H1 (cell line): ENCODE measurements at regions not wholly inside any gene's neighbourhood (a gene's known extent, or its start where the extent isn't known, plus 50 kb on each side); places are given as distances from the start of the nearest gene placed in this dataset.

Experiments
- CTCF ChIA-PET: fragments of 300-600 bp; sonication (Branson Sonifier 250); formaldehyde crosslinking; loops from one replicate; lab custom pipeline; 2021; ENCODE audit not compliant: partially characterized antibody; lab: Charles Lee
- POLR2A ChIA-PET: fragments of 300-600 bp; sonication (Branson Sonifier 250); formaldehyde crosslinking; loops from one replicate; lab custom pipeline; 2021; ENCODE audit warnings: inconsistent platforms; ENCODE audit not compliant: partially characterized antibody; lab: Charles Lee
- DNase-seq, 2 experiments: peaks; one replicate each; pipeline versions ENCODE4 v3.0.0 to v3.0.0-alpha.2; 2010 to 2022; ENCODE audit warnings: low spot score in 2 of 2, low read depth in 1 of 2, mixed read lengths in 1 of 2
- FAIRE-seq: peaks from 2 replicates; lab custom pipeline; 2011; peaks lifted over from hg19 to GRCh38; lab: Jason Lieb, UNC
- H2AFZ ChIP-seq: 2 replicates; pipeline ENCODE4 v1.8.1; 2012; ENCODE audit warnings: low read length, inconsistent platforms
- H2AK5ac ChIP-seq: 2 replicates; pipeline ENCODE4 v1.6.1; 2013; ENCODE audit warnings: low read depth, low read length
- H2BK120ac ChIP-seq: replicated peaks from 2 replicates; pipeline ENCODE3; 2013; ENCODE audit warnings: low read depth, low read length, inconsistent platforms
- H2BK12ac ChIP-seq: 2 replicates; pipeline ENCODE4 v1.6.1; 2013; ENCODE audit warnings: low read depth, low read length
- H2BK15ac ChIP-seq: 2 replicates; pipeline ENCODE4 v1.6.1; 2013; ENCODE audit warnings: low read length
- H2BK20ac ChIP-seq: 2 replicates; pipeline ENCODE4 v1.6.1; 2013; ENCODE audit warnings: low read length
- H2BK5ac ChIP-seq: 2 replicates; pipeline ENCODE4 v1.6.1; 2013; ENCODE audit warnings: low read depth, low read length
- H3K14ac ChIP-seq: 2 replicates; pipeline ENCODE4 v1.6.1; 2013; ENCODE audit warnings: inconsistent platforms; ENCODE audit not compliant: insufficient read length
- H3K18ac ChIP-seq: 2 replicates; pipeline ENCODE4 v1.6.1; 2013; ENCODE audit warnings: low read length; ENCODE audit errors: extremely low read depth
- H3K23ac ChIP-seq: 2 replicates; pipeline ENCODE4 v1.6.1; 2013; ENCODE audit warnings: inconsistent platforms; ENCODE audit not compliant: insufficient read length
- H3K23me2 ChIP-seq: 2 replicates; pipeline ENCODE4 v1.6.1; 2013; ENCODE audit warnings: low read depth, low read length
- H3K27ac ChIP-seq: 2 replicates; pipeline ENCODE4 v1.6.1; 2011; ENCODE audit warnings: low read depth, low read length, inconsistent platforms
- H3K27me3 ChIP-seq, 4 experiments: replicated peaks in 1 of 4; 1 replicate in 1 of 4; 2 replicates in 3 of 4; pipeline versions ENCODE4 v1.6.1 to v1.8.1; 2011 to 2013; ENCODE audit warnings: low read length in 3 of 4, mild to moderate bottlenecking in 3 of 4, inconsistent platforms in 2 of 4, mixed read lengths in 2 of 4, moderate library complexity in 1 of 4; ENCODE audit not compliant: control insufficient read depth in 3 of 4, insufficient read depth in 3 of 4; ENCODE audit errors: extremely low read depth in 1 of 4
- H3K36me3 ChIP-seq, 4 experiments: 2 replicates each; pipeline versions ENCODE4 v1.6.1 to v1.8.1; 2011 to 2013; ENCODE audit warnings: mild to moderate bottlenecking in 4 of 4, low read length in 3 of 4, moderate library complexity in 2 of 4, control low read depth in 1 of 4, inconsistent platforms in 1 of 4; ENCODE audit not compliant: insufficient read depth in 4 of 4, control insufficient read depth in 2 of 4
- H3K4ac ChIP-seq: replicated peaks from 2 replicates; pipeline ENCODE3; 2013; ENCODE audit warnings: low read length, low read depth, mixed read lengths, inconsistent platforms; ENCODE audit not compliant: insufficient read length
- H3K4me1 ChIP-seq, 4 experiments: replicated peaks in 1 of 4; 1 replicate in 1 of 4; 2 replicates in 3 of 4; pipeline versions ENCODE4 v1.6.1 to v1.8.1; 2011 to 2013; ENCODE audit warnings: low read length in 3 of 4, inconsistent platforms in 2 of 4, mixed read lengths in 1 of 4; ENCODE audit not compliant: insufficient read depth in 4 of 4, control insufficient read depth in 3 of 4
- H3K4me2 ChIP-seq, 2 experiments: 2 replicates each; pipeline versions ENCODE4 v1.6.1 to v1.8.1; 2011 to 2013; ENCODE audit warnings: low read depth in 2 of 2, low read length in 2 of 2, control low read depth in 1 of 2, inconsistent platforms in 1 of 2, mild to moderate bottlenecking in 1 of 2; ENCODE audit not compliant: insufficient read depth in 1 of 2
- H3K4me3 ChIP-seq, 4 experiments: fragments of 200-600, 300-600 bp in 1 of 4; sonication (generic), shearing (Covaris generic), sonication (Bioruptor Twin) in 1 of 4; 2 replicates each; pipeline versions ENCODE4 v1.5.1 to v1.8.1; 2011 to 2016; ENCODE audit warnings: low read length in 4 of 4, low read depth in 3 of 4, control low read depth in 2 of 4, inconsistent platforms in 2 of 4, mild to moderate bottlenecking in 2 of 4, mixed read lengths in 1 of 4, moderate library complexity in 1 of 4; ENCODE audit not compliant: insufficient read depth in 2 of 4; ENCODE audit errors: extremely low read depth in 1 of 4
- H3K56ac ChIP-seq: replicated peaks from 2 replicates; pipeline ENCODE3; 2013; ENCODE audit warnings: low read depth, mild to moderate bottlenecking, mixed read lengths, low read length, inconsistent platforms; ENCODE audit not compliant: insufficient read length
- H3K79me1 ChIP-seq: 2 replicates; pipeline ENCODE4 v1.6.1; 2013; ENCODE audit warnings: low read depth, low read length, control low read depth
- H3K79me2 ChIP-seq, 2 experiments: 2 replicates each; pipeline versions ENCODE4 v1.6.1 to v1.8.1; 2012 to 2013; ENCODE audit warnings: low read length in 2 of 2, mild to moderate bottlenecking in 2 of 2, inconsistent platforms in 1 of 2; ENCODE audit not compliant: insufficient read depth in 2 of 2, control insufficient read depth in 1 of 2
- H3K9ac ChIP-seq, 4 experiments: replicated peaks in 1 of 4; 1 replicate in 1 of 4; 2 replicates in 3 of 4; pipeline versions ENCODE4 v1.6.1 to v1.8.1; 2011 to 2013; ENCODE audit warnings: low read depth in 3 of 4, low read length in 3 of 4, control low read depth in 2 of 4, mild to moderate bottlenecking in 2 of 4, moderate library complexity in 2 of 4, inconsistent platforms in 1 of 4; ENCODE audit errors: extremely low read depth in 1 of 4
- H3K9me3 ChIP-seq, 2 experiments: 2 replicates each; pipeline versions ENCODE4 v1.6.1 to v1.8.1; 2012 to 2013; ENCODE audit warnings: mild to moderate bottlenecking in 2 of 2, moderate library complexity in 2 of 2, control low read depth in 1 of 2, inconsistent platforms in 1 of 2, low read depth in 1 of 2, low read length in 1 of 2, mixed read lengths in 1 of 2; ENCODE audit not compliant: insufficient read depth in 2 of 2
- H4K20me1 ChIP-seq, 2 experiments: replicated peaks in 1 of 2; 2 replicates each; pipeline versions ENCODE3 to v1.8.1; 2011 to 2013; ENCODE audit warnings: inconsistent platforms in 2 of 2, low read length in 2 of 2, mild to moderate bottlenecking in 1 of 2; ENCODE audit not compliant: insufficient read depth in 2 of 2, control insufficient read depth in 1 of 2
- H4K5ac ChIP-seq: 2 replicates; pipeline ENCODE4 v1.6.1; 2013; ENCODE audit warnings: low read length, low read depth, mixed read lengths, inconsistent platforms; ENCODE audit not compliant: insufficient read length
- H4K8ac ChIP-seq: 2 replicates; pipeline ENCODE4 v1.8.0; 2013; ENCODE audit warnings: mild to moderate bottlenecking, moderate library complexity, low read length, inconsistent platforms; ENCODE audit not compliant: insufficient read depth; ENCODE audit errors: extremely low read depth
- H4K91ac ChIP-seq: replicated peaks from 2 replicates; pipeline ENCODE3; 2013; ENCODE audit warnings: low read length, mixed read lengths, inconsistent platforms; ENCODE audit not compliant: insufficient read length
- CEBPB ChIP-seq: IDR thresholded peaks from 2 replicates; pipeline ENCODE4 v1.6.1; 2012; ENCODE audit warnings: low read depth, low read length
- CHD1 ChIP-seq: IDR thresholded peaks from 2 replicates; pipeline ENCODE4 v1.6.1; 2012; ENCODE audit warnings: low read depth, low read length, improper control_type of control experiment
- EGR1 ChIP-seq: IDR thresholded peaks from 2 replicates; pipeline ENCODE4 v1.6.1; 2011; ENCODE audit warnings: low read depth, low read length, borderline replicate concordance
- JUND ChIP-seq: IDR thresholded peaks from 2 replicates; pipeline ENCODE4 v1.6.1; 2011; ENCODE audit warnings: mild to moderate bottlenecking, improper control_type of control experiment, low read length
- KDM4A ChIP-seq: IDR thresholded peaks from one replicate; pipeline ENCODE4 v1.7.1; 2012; ENCODE audit warnings: low read depth, mild to moderate bottlenecking, moderate library complexity, low read length, inconsistent platforms; ENCODE audit not compliant: severe bottlenecking
- NRF1 ChIP-seq: IDR thresholded peaks from 2 replicates; pipeline ENCODE4 v1.6.1; 2011; ENCODE audit warnings: mild to moderate bottlenecking, low read depth, low read length, improper control_type of control experiment
- POLR2A ChIP-seq, 2 experiments: IDR thresholded peaks; 1 replicate in 1 of 2; 2 replicates in 1 of 2; pipeline ENCODE4 v1.6.1; 2011; ENCODE audit warnings: low read depth in 2 of 2, low read length in 2 of 2, mild to moderate bottlenecking in 2 of 2; ENCODE audit errors: control extremely low read depth in 1 of 2
- SP2 ChIP-seq: IDR thresholded peaks from 2 replicates; pipeline ENCODE4 v1.6.1; 2012; ENCODE audit warnings: mild to moderate bottlenecking, low read length, inconsistent platforms
- TAF7 ChIP-seq: optimal IDR thresholded peaks from 2 replicates; pipeline ENCODE3; 2011; ENCODE audit warnings: low read depth, mild to moderate bottlenecking, inconsistent platforms, low read length, moderate library complexity, borderline replicate concordance
- TCF12 ChIP-seq: IDR thresholded peaks from 2 replicates; pipeline ENCODE4 v1.6.1; 2011; ENCODE audit warnings: low read depth, mild to moderate bottlenecking, low read length
- WGBS, 2 experiments: shearing (Covaris generic) in 1 of 2; methylation state at CpG; one replicate each; pipeline versions ENCODE4 v1.1.6 to v1.1.7; 2013 to 2015; ENCODE audit warnings: low lambda C conversion rate in 2 of 2, mixed read lengths in 2 of 2, inconsistent platforms in 1 of 2, low coverage in 1 of 2, missing lambda C conversion rate in 1 of 2; ENCODE audit not compliant: insufficient replicate concordance in 2 of 2, insufficient coverage in 1 of 2, insufficient read length in 1 of 2; ENCODE audit errors: extremely low coverage in 1 of 2, missing lambda C conversion rate in 1 of 2; 5-methylcytosine and 5-hydroxymethylcytosine counted together

DNA sequence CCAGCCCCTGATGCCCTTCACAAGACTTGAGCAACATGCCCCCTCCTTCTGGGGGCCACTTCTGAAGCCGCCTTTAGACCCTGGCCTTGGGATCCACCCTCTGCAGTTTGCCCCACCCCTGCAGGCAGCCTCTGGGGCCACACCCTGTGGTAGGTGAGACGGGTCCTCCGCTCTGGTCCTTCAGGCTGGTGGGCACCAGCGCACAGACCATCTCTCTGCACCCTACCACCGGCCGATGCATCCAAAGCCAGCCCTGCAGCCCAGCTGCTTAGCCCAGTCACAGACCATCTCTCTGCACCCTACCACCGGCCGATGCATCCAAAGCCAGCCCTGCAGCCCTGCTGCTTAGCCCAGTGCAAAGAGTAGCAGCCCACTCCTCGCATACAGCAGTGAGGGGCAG, 159.3 kb upstream of the ECI2 start:
- no peak for DNase-seq
- H3K79me2 ChIP-seq: no peaks in the 10 kb centered on the region
- no peak overlapping the region for H4K5ac ChIP-seq
- no peak for FAIRE-seq
- H3K4me1 ChIP-seq: peaks cover 2 to 9% (median 3%) of the 10 kb centered on the region in 4 experiments; a peak in 6 of 7 replicates
- H3K23ac ChIP-seq: no peak overlapping the region
- H4K8ac ChIP-seq: no peak overlapping the region
- H3K27me3 ChIP-seq: no peaks in the 10 kb centered on the region
- no peak overlapping the region for H2BK120ac ChIP-seq
- H2BK20ac ChIP-seq: no peak overlapping the region
- H4K91ac ChIP-seq: no peak overlapping the region
- H3K9ac ChIP-seq: no peak overlapping the region
- no peak for TF ChIP-seq POLR2A (IDR thresholded peaks at IDR 0.05; ENCODE audit: control extremely low read depth in 1 of 2, low read depth in 2 of 2, low read length in 2 of 2)
- no peak for TF ChIP-seq SP2
- no peak for TF ChIP-seq CEBPB
- TF ChIP-seq JUND: no peak
- TF ChIP-seq TCF12: no peak
- no peak for TF ChIP-seq TAF7
- TF ChIP-seq KDM4A: no peak
- TF ChIP-seq EGR1: no peak
- no peak for TF ChIP-seq NRF1
- no peak for TF ChIP-seq CHD1
- H3K56ac ChIP-seq: no peak overlapping the region
- CTCF ChIA-PET: interaction anchor here (1.8 kb wide), 1 partner anchor 742 kb away, joined by 4 read pairs; no protein-coding TSS in a partner anchor
- H2BK5ac ChIP-seq: no peak overlapping the region
- H3K23me2 ChIP-seq: no peaks in the 10 kb centered on the region
- H3K4me2 ChIP-seq: no peak overlapping the region
- H2AK5ac ChIP-seq: no peak overlapping the region
- H3K14ac ChIP-seq: no peak overlapping the region
- POLR2A ChIA-PET: interaction anchor here (1.4 kb wide), 1 partner anchor 10 kb away, joined by 3 read pairs; no protein-coding TSS in a partner anchor
- H2AFZ ChIP-seq: no peak overlapping the region
- H3K4me3 ChIP-seq: no peak overlapping the region
- H3K79me1 ChIP-seq: no peaks in the 10 kb centered on the region
- H2BK15ac ChIP-seq: no peak overlapping the region
- H2BK12ac ChIP-seq: no peak overlapping the region; the same call in 1 of the 2 replicates
- no peak overlapping the region for H3K18ac ChIP-seq
- no peak overlapping the region for H3K4ac ChIP-seq
- peaks cover 4 to 8% of the 10 kb centered on the region in 2 experiments; a peak in 3 of 4 replicates for H3K9me3 ChIP-seq
- WGBS, 2 experiments: 93% methylated on average over 9 of the region's 9 CpGs; no CpG with 5 or more reads in 1 of the 2 experiments
- H3K27ac ChIP-seq: no peak overlapping the region
- no peaks in the 10 kb centered on the region for H3K36me3 ChIP-seq
- no peaks in the 10 kb centered on the region for H4K20me1 ChIP-seq
